C4-2B (cell line): ENCODE measurements at regions not wholly inside any gene's neighbourhood (a gene's known extent, or its start where the extent isn't known, plus 50 kb on each side); places are given as distances from the start of the nearest gene placed in this dataset.

Experiments used
- ZFX ChIP-seq: fragments of 450-650 bp; IDR thresholded peaks from 2 replicates; pipeline ENCODE4 v1.6.1; 2017
- TF ChIP-seq, protein P1 (sequence below): fragments of 450-650 bp; conservative IDR thresholded peaks from 2 replicates; pipeline ENCODE4 v1.5.1; 2017; ENCODE audit warnings: mild to moderate bottlenecking

GRCh38 chr6:85944776-85945175 is 302.1 kb upstream of the SYNCRIP start:
- TF ChIP-seq, protein P1, sequence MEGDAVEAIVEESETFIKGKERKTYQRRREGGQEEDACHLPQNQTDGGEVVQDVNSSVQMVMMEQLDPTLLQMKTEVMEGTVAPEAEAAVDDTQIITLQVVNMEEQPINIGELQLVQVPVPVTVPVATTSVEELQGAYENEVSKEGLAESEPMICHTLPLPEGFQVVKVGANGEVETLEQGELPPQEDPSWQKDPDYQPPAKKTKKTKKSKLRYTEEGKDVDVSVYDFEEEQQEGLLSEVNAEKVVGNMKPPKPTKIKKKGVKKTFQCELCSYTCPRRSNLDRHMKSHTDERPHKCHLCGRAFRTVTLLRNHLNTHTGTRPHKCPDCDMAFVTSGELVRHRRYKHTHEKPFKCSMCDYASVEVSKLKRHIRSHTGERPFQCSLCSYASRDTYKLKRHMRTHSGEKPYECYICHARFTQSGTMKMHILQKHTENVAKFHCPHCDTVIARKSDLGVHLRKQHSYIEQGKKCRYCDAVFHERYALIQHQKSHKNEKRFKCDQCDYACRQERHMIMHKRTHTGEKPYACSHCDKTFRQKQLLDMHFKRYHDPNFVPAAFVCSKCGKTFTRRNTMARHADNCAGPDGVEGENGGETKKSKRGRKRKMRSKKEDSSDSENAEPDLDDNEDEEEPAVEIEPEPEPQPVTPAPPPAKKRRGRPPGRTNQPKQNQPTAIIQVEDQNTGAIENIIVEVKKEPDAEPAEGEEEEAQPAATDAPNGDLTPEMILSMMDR, result no peak
- TF ChIP-seq ZFX, result no peak
